H1 (cell line): ENCODE measurements at regions not wholly inside any gene's neighbourhood (a gene's known extent, or its start where the extent isn't known, plus 50 kb on each side); places are given as distances from the start of the nearest gene placed in this dataset.

Source experiments
- CTCF ChIA-PET: fragments of 300-600 bp; sonication (Branson Sonifier 250); formaldehyde crosslinking; loops from one replicate; lab custom pipeline; 2021; ENCODE audit not compliant: partially characterized antibody; lab: Charles Lee
- POLR2A ChIA-PET: fragments of 300-600 bp; sonication (Branson Sonifier 250); formaldehyde crosslinking; loops from one replicate; lab custom pipeline; 2021; ENCODE audit warnings: inconsistent platforms; ENCODE audit not compliant: partially characterized antibody; lab: Charles Lee
- DNase-seq, 2 experiments: peaks; one replicate each; pipeline versions ENCODE4 v3.0.0 to v3.0.0-alpha.2; 2010 to 2022; ENCODE audit warnings: low spot score in 2 of 2, low read depth in 1 of 2, mixed read lengths in 1 of 2
- FAIRE-seq: peaks from 2 replicates; lab custom pipeline; 2011; peaks lifted over from hg19 to GRCh38; lab: Jason Lieb, UNC
- H2AFZ ChIP-seq: 2 replicates; pipeline ENCODE4 v1.8.1; 2012; ENCODE audit warnings: low read length, inconsistent platforms
- H2AK5ac ChIP-seq: 2 replicates; pipeline ENCODE4 v1.6.1; 2013; ENCODE audit warnings: low read depth, low read length
- H2BK120ac ChIP-seq: replicated peaks from 2 replicates; pipeline ENCODE3; 2013; ENCODE audit warnings: low read depth, low read length, inconsistent platforms
- H2BK12ac ChIP-seq: 2 replicates; pipeline ENCODE4 v1.6.1; 2013; ENCODE audit warnings: low read depth, low read length
- H2BK15ac ChIP-seq: 2 replicates; pipeline ENCODE4 v1.6.1; 2013; ENCODE audit warnings: low read length
- H2BK20ac ChIP-seq: 2 replicates; pipeline ENCODE4 v1.6.1; 2013; ENCODE audit warnings: low read length
- H2BK5ac ChIP-seq: 2 replicates; pipeline ENCODE4 v1.6.1; 2013; ENCODE audit warnings: low read depth, low read length
- H3K14ac ChIP-seq: 2 replicates; pipeline ENCODE4 v1.6.1; 2013; ENCODE audit warnings: inconsistent platforms; ENCODE audit not compliant: insufficient read length
- H3K18ac ChIP-seq: 2 replicates; pipeline ENCODE4 v1.6.1; 2013; ENCODE audit warnings: low read length; ENCODE audit errors: extremely low read depth
- H3K23ac ChIP-seq: 2 replicates; pipeline ENCODE4 v1.6.1; 2013; ENCODE audit warnings: inconsistent platforms; ENCODE audit not compliant: insufficient read length
- H3K23me2 ChIP-seq: 2 replicates; pipeline ENCODE4 v1.6.1; 2013; ENCODE audit warnings: low read depth, low read length
- H3K27ac ChIP-seq: 2 replicates; pipeline ENCODE4 v1.6.1; 2011; ENCODE audit warnings: low read depth, low read length, inconsistent platforms
- H3K27me3 ChIP-seq, 4 experiments: replicated peaks in 1 of 4; 1 replicate in 1 of 4; 2 replicates in 3 of 4; pipeline versions ENCODE4 v1.6.1 to v1.8.1; 2011 to 2013; ENCODE audit warnings: low read length in 3 of 4, mild to moderate bottlenecking in 3 of 4, inconsistent platforms in 2 of 4, mixed read lengths in 2 of 4, moderate library complexity in 1 of 4; ENCODE audit not compliant: control insufficient read depth in 3 of 4, insufficient read depth in 3 of 4; ENCODE audit errors: extremely low read depth in 1 of 4
- H3K36me3 ChIP-seq, 4 experiments: 2 replicates each; pipeline versions ENCODE4 v1.6.1 to v1.8.1; 2011 to 2013; ENCODE audit warnings: mild to moderate bottlenecking in 4 of 4, low read length in 3 of 4, moderate library complexity in 2 of 4, control low read depth in 1 of 4, inconsistent platforms in 1 of 4; ENCODE audit not compliant: insufficient read depth in 4 of 4, control insufficient read depth in 2 of 4
- H3K4ac ChIP-seq: replicated peaks from 2 replicates; pipeline ENCODE3; 2013; ENCODE audit warnings: low read length, low read depth, mixed read lengths, inconsistent platforms; ENCODE audit not compliant: insufficient read length
- H3K4me1 ChIP-seq, 4 experiments: replicated peaks in 1 of 4; 1 replicate in 1 of 4; 2 replicates in 3 of 4; pipeline versions ENCODE4 v1.6.1 to v1.8.1; 2011 to 2013; ENCODE audit warnings: low read length in 3 of 4, inconsistent platforms in 2 of 4, mixed read lengths in 1 of 4; ENCODE audit not compliant: insufficient read depth in 4 of 4, control insufficient read depth in 3 of 4
- H3K4me2 ChIP-seq, 2 experiments: 2 replicates each; pipeline versions ENCODE4 v1.6.1 to v1.8.1; 2011 to 2013; ENCODE audit warnings: low read depth in 2 of 2, low read length in 2 of 2, control low read depth in 1 of 2, inconsistent platforms in 1 of 2, mild to moderate bottlenecking in 1 of 2; ENCODE audit not compliant: insufficient read depth in 1 of 2
- H3K4me3 ChIP-seq, 4 experiments: fragments of 200-600, 300-600 bp in 1 of 4; sonication (generic), shearing (Covaris generic), sonication (Bioruptor Twin) in 1 of 4; 2 replicates each; pipeline versions ENCODE4 v1.5.1 to v1.8.1; 2011 to 2016; ENCODE audit warnings: low read length in 4 of 4, low read depth in 3 of 4, control low read depth in 2 of 4, inconsistent platforms in 2 of 4, mild to moderate bottlenecking in 2 of 4, mixed read lengths in 1 of 4, moderate library complexity in 1 of 4; ENCODE audit not compliant: insufficient read depth in 2 of 4; ENCODE audit errors: extremely low read depth in 1 of 4
- H3K56ac ChIP-seq: replicated peaks from 2 replicates; pipeline ENCODE3; 2013; ENCODE audit warnings: low read depth, mild to moderate bottlenecking, mixed read lengths, low read length, inconsistent platforms; ENCODE audit not compliant: insufficient read length
- H3K79me1 ChIP-seq: 2 replicates; pipeline ENCODE4 v1.6.1; 2013; ENCODE audit warnings: low read depth, low read length, control low read depth
- H3K79me2 ChIP-seq, 2 experiments: 2 replicates each; pipeline versions ENCODE4 v1.6.1 to v1.8.1; 2012 to 2013; ENCODE audit warnings: low read length in 2 of 2, mild to moderate bottlenecking in 2 of 2, inconsistent platforms in 1 of 2; ENCODE audit not compliant: insufficient read depth in 2 of 2, control insufficient read depth in 1 of 2
- H3K9ac ChIP-seq, 4 experiments: replicated peaks in 1 of 4; 1 replicate in 1 of 4; 2 replicates in 3 of 4; pipeline versions ENCODE4 v1.6.1 to v1.8.1; 2011 to 2013; ENCODE audit warnings: low read depth in 3 of 4, low read length in 3 of 4, control low read depth in 2 of 4, mild to moderate bottlenecking in 2 of 4, moderate library complexity in 2 of 4, inconsistent platforms in 1 of 4; ENCODE audit errors: extremely low read depth in 1 of 4
- H3K9me3 ChIP-seq, 2 experiments: 2 replicates each; pipeline versions ENCODE4 v1.6.1 to v1.8.1; 2012 to 2013; ENCODE audit warnings: mild to moderate bottlenecking in 2 of 2, moderate library complexity in 2 of 2, control low read depth in 1 of 2, inconsistent platforms in 1 of 2, low read depth in 1 of 2, low read length in 1 of 2, mixed read lengths in 1 of 2; ENCODE audit not compliant: insufficient read depth in 2 of 2
- H4K20me1 ChIP-seq, 2 experiments: replicated peaks in 1 of 2; 2 replicates each; pipeline versions ENCODE3 to v1.8.1; 2011 to 2013; ENCODE audit warnings: inconsistent platforms in 2 of 2, low read length in 2 of 2, mild to moderate bottlenecking in 1 of 2; ENCODE audit not compliant: insufficient read depth in 2 of 2, control insufficient read depth in 1 of 2
- H4K5ac ChIP-seq: 2 replicates; pipeline ENCODE4 v1.6.1; 2013; ENCODE audit warnings: low read length, low read depth, mixed read lengths, inconsistent platforms; ENCODE audit not compliant: insufficient read length
- H4K8ac ChIP-seq: 2 replicates; pipeline ENCODE4 v1.8.0; 2013; ENCODE audit warnings: mild to moderate bottlenecking, moderate library complexity, low read length, inconsistent platforms; ENCODE audit not compliant: insufficient read depth; ENCODE audit errors: extremely low read depth
- H4K91ac ChIP-seq: replicated peaks from 2 replicates; pipeline ENCODE3; 2013; ENCODE audit warnings: low read length, mixed read lengths, inconsistent platforms; ENCODE audit not compliant: insufficient read length
- CHD2 ChIP-seq: IDR thresholded peaks from 2 replicates; pipeline ENCODE4 v1.6.1; 2012; ENCODE audit warnings: low read length, improper control_type of control experiment
- PHF8 ChIP-seq: fragments of 200-600 bp; sonication (generic); conservative IDR thresholded peaks from 2 replicates; pipeline ENCODE4 v1.7.1; 2012; ENCODE audit warnings: low read depth, mild to moderate bottlenecking, inconsistent platforms, low read length, moderate library complexity
- SP2 ChIP-seq: IDR thresholded peaks from 2 replicates; pipeline ENCODE4 v1.6.1; 2012; ENCODE audit warnings: mild to moderate bottlenecking, low read length, inconsistent platforms
- TCF12 ChIP-seq: IDR thresholded peaks from 2 replicates; pipeline ENCODE4 v1.6.1; 2011; ENCODE audit warnings: low read depth, mild to moderate bottlenecking, low read length
- TEAD4 ChIP-seq: IDR thresholded peaks from 2 replicates; pipeline ENCODE4 v1.6.1; 2012; ENCODE audit warnings: low read depth, low read length, inconsistent platforms, mixed read lengths
- USF2 ChIP-seq: IDR thresholded peaks from 2 replicates; pipeline ENCODE4 v1.6.1; 2011; ENCODE audit warnings: low read length, improper control_type of control experiment
- WGBS, 2 experiments: shearing (Covaris generic) in 1 of 2; methylation state at CpG; one replicate each; pipeline versions ENCODE4 v1.1.6 to v1.1.7; 2013 to 2015; ENCODE audit warnings: low lambda C conversion rate in 2 of 2, mixed read lengths in 2 of 2, inconsistent platforms in 1 of 2, low coverage in 1 of 2, missing lambda C conversion rate in 1 of 2; ENCODE audit not compliant: insufficient replicate concordance in 2 of 2, insufficient coverage in 1 of 2, insufficient read length in 1 of 2; ENCODE audit errors: extremely low coverage in 1 of 2, missing lambda C conversion rate in 1 of 2; 5-methylcytosine and 5-hydroxymethylcytosine counted together

- Histone ChIP-seq H4K91ac (no peak overlapping the region), H2BK12ac (no peak overlapping the region), H4K8ac (no peak overlapping the region), H3K27me3 (no peaks in the 10 kb centered on the region), H3K14ac (no peak overlapping the region), H4K5ac (no peak overlapping the region), H2AFZ (no peak overlapping the region), H2BK5ac (no peak overlapping the region)
- FAIRE-seq (no peak), DNase-seq (no peak)
- CTCF ChIA-PET: interaction anchor here (0.7 to 1.5 kb wide), 6 partner anchors 9 to 261 kb away, joined by 3 to 4 read pairs (median 3); no protein-coding TSS in a partner anchor
- no peak for TF ChIP-seq TCF12
- no peak for TF ChIP-seq PHF8
- TF ChIP-seq TEAD4: no peak
- TF ChIP-seq USF2: no peak
- no peak for TF ChIP-seq CHD2
- TF ChIP-seq SP2: no peak
- TF ChIP-seq, all 59 proteins: peak for 0
- 86% methylated on average over 1 of the region's 1 CpG; no CpG with 5 or more reads in 1 of the 2 experiments for WGBS, 2 experiments
- no peak overlapping the region for H3K18ac ChIP-seq
- no peak overlapping the region for H2BK15ac ChIP-seq
- H3K79me1 ChIP-seq: no peaks in the 10 kb centered on the region
- H3K36me3 ChIP-seq: no peaks in the 10 kb centered on the region
- no peaks in the 10 kb centered on the region for H3K79me2 ChIP-seq
- H3K27ac ChIP-seq: no peak overlapping the region
- no peak overlapping the region for H3K4me3 ChIP-seq
- H3K4ac ChIP-seq: no peak overlapping the region
- H3K56ac ChIP-seq: no peak overlapping the region
- no peak overlapping the region for H3K4me2 ChIP-seq
- no peak overlapping the region for H2BK120ac ChIP-seq
- no peaks in the 10 kb centered on the region for H3K4me1 ChIP-seq
- no peak overlapping the region for H3K9ac ChIP-seq
- no peak overlapping the region for H2BK20ac ChIP-seq
- no peak overlapping the region for H3K23ac ChIP-seq
- H2AK5ac ChIP-seq: no peak overlapping the region
- POLR2A ChIA-PET: no interaction called here
- H3K9me3 ChIP-seq: peaks cover 0 to 2% of the 10 kb centered on the region in 2 experiments; a peak in 1 of 4 replicates
- H4K20me1 ChIP-seq: no peaks in the 10 kb centered on the region
- H3K23me2 ChIP-seq: no peaks in the 10 kb centered on the region
These were observed 142.3 kb downstream of the BARHL2 start for GRCh38 chr1:90574692-90575370.
